ENCODE measurements at regions not wholly inside any gene's neighbourhood (a gene's known extent, or its start where the extent isn't known, plus 50 kb on each side); places are given as distances from the start of the nearest gene placed in this dataset.

GRCh38 chr2:226603606-226604005 lies 196.0 kb downstream of the IRS1 start:
- Histone ChIP-seq H2AK5ac (ENCODE audit: insufficient read length, low read length) (no peak overlapping the region), H3K23me2 (ENCODE audit: insufficient read length, low read depth, low read length, poor library complexity, severe bottlenecking) (no peaks in the 10 kb centered on the region), H4K5ac (ENCODE audit: insufficient read length, low read depth, low read length) (no peak overlapping the region), H4K20me1 (ENCODE audit: control insufficient read depth, insufficient read depth, insufficient read length) (no peaks in the 10 kb centered on the region), H3K4me2 (ENCODE audit: insufficient read depth, insufficient read length, low read length) (no peak overlapping the region), H2BK20ac (ENCODE audit: low read depth, low read length, poor library complexity, severe bottlenecking) (no peak overlapping the region), H2BK120ac (ENCODE audit: low read depth, low read length, poor library complexity, severe bottlenecking) (no peak overlapping the region), H3K14ac (ENCODE audit: insufficient read depth, low read length) (no peak overlapping the region), H4K8ac (replicated peaks; ENCODE audit: insufficient read length, low read depth, low read length) (no peak overlapping the region), H3K27me3 (ENCODE audit: insufficient read depth, low read length) (no peaks in the 10 kb centered on the region), H3K79me1 (ENCODE audit: insufficient read depth, low read depth, low read length, poor library complexity, severe bottlenecking) (no peaks in the 10 kb centered on the region), H3K9ac (ENCODE audit: extremely low read depth, insufficient read length, low read length) (no peak overlapping the region), H3K4ac (ENCODE audit: low read depth, low read length) (no peak overlapping the region), H3K23ac (ENCODE audit: insufficient read length, low read depth, low read length) (no peak overlapping the region), H3K27ac (ENCODE audit: insufficient read length, low read depth, low read length) (no peak overlapping the region), H3K9me3 (ENCODE audit: control insufficient read depth, low read depth, low read length) (no peaks in the 10 kb centered on the region), H2BK12ac (ENCODE audit: insufficient read length, low read depth, low read length) (no peak overlapping the region), H2BK5ac (ENCODE audit: insufficient read length, low read length) (no peak overlapping the region), H3K79me2 (ENCODE audit: insufficient read depth, low read length) (no peaks in the 10 kb centered on the region), H2BK15ac (ENCODE audit: low read depth, low read length) (no peak overlapping the region), H3K56ac (ENCODE audit: insufficient read length, low read depth, low read length) (no peak overlapping the region), H2AFZ (ENCODE audit: low read length) (no peak overlapping the region), H4K91ac (ENCODE audit: insufficient read length, low read depth, low read length) (no peak overlapping the region), H3K4me1 (ENCODE audit: insufficient read depth, low read length) (no peaks in the 10 kb centered on the region; the same call in 1 of the 2 replicates), H3T11ph (ENCODE audit: low read length) (no peak overlapping the region), H3K18ac (ENCODE audit: insufficient read length, low read depth, low read length) (no peak overlapping the region)
- WGBS (ENCODE audit: extremely low coverage, insufficient read length, low lambda C conversion rate), result no CpG with 5 or more reads among the region's 1 CpG
- no peak for DNase-seq
- Mint-ChIP-seq H3K36me3 (ENCODE audit: insufficient read depth in 1 of 3, low read depth in 3 of 3) (no peaks in the 10 kb centered on the region; a peak in 1 of 7 replicates), H3K4me3 (no peak overlapping the region), H3K9me3 (no peaks in the 10 kb centered on the region), H3K27ac (no peak overlapping the region), H3K4me1 (peaks cover 4 to 8% of the 10 kb centered on the region in 2 experiments; a peak in 3 of 4 replicates), H3K27me3 (ENCODE audit: low read depth) (no peaks in the 10 kb centered on the region; the same call in 1 of the 2 replicates)
- TF ChIP-seq CTCF (conservative IDR thresholded peaks at IDR 0.05), result no peak

Measured in H9 (cell line).